ENCODE measurements at regions not wholly inside any gene's neighbourhood (a gene's known extent, or its start where the extent isn't known, plus 50 kb on each side); places are given as distances from the start of the nearest gene placed in this dataset.
"Not testable (repeated sequence)": the region's sequence is repeated elsewhere in the genome, so short reads cannot be mapped to it uniquely, and the experiment has no call there.

DNA sequence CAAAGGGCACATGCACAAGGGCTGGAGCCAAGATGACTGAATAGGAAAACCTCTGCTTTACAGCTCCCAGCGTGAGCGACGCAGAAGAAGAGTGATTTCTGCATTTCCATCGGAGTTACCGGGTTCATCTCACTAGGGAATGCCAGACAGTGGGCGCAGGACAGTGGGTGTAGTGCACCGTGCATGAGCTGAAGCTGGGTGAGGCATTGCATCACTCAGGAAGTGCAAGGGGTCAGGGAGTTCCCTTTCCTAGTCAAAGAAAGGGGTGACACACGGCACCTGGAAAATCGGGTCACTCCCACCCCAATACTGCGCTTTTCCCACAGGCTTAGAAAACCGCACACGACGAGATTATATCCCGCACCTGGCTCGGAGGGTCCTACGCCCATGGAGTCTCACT is 64.5 kb upstream of the HTR1E start:
- H3K36me3 ChIP-seq; H3K9me3 ChIP-seq; H3K4me3 ChIP-seq; intact Hi-C loops (cut with DNase I); DNase-seq (ENCODE audit: low spot score); H3K27me3 ChIP-seq (replicated peaks; ENCODE audit: insufficient read depth); H3K27ac ChIP-seq; H3K4me1 ChIP-seq (replicated peaks): not testable (repeated sequence)
- 88% methylated on average over 16 of the region's 16 CpGs for WGBS

- TF ChIP-seq CTCF (IDR thresholded peaks at IDR 0.05) (no peak), POLR2AphosphoS5 (IDR thresholded peaks at IDR 0.05) (no peak), POLR2A (IDR thresholded peaks at IDR 0.05) (no peak)
- DNase-seq (ENCODE audit: low spot score): no peak
- Histone ChIP-seq H3K27ac (no peak overlapping the region), H3K9me3 (no peaks in the 10 kb centered on the region), H3K36me3 (no peaks in the 10 kb centered on the region), H3K4me1 (replicated peaks) (no peaks in the 10 kb centered on the region), H3K27me3 (replicated peaks; ENCODE audit: insufficient read depth) (no peaks in the 10 kb centered on the region), H3K4me3 (no peak overlapping the region)
- 60% methylated on average over 1 of the region's 1 CpG for WGBS
- intact Hi-C loops (cut with DNase I): no loop called here
Observed at GRCh38 chr6:86871681-86872080, 65.6 kb upstream of the HTR1E start.

GRCh38 chr6:86869500-86869899 is 67.8 kb upstream of the HTR1E start:
- intact Hi-C loops (cut with DNase I): no loop called here
- no peaks in the 10 kb centered on the region for H3K9me3 ChIP-seq
- no peaks in the 10 kb centered on the region for H3K27me3 ChIP-seq (replicated peaks; ENCODE audit: insufficient read depth)
- H3K27ac ChIP-seq: no peak overlapping the region
- no peaks in the 10 kb centered on the region for H3K4me1 ChIP-seq (replicated peaks)
- no peak for DNase-seq (ENCODE audit: low spot score)
- WGBS: 86% methylated on average over 1 of the region's 1 CpG
- TF ChIP-seq CTCF (IDR thresholded peaks at IDR 0.05) (no peak), POLR2A (IDR thresholded peaks at IDR 0.05) (no peak), POLR2AphosphoS5 (IDR thresholded peaks at IDR 0.05) (no peak)
- no peak overlapping the region for H3K4me3 ChIP-seq
- H3K36me3 ChIP-seq: no peaks in the 10 kb centered on the region

GRCh38 chr6:86859513-86859912 is 77.8 kb upstream of the HTR1E start:
- no peak overlapping the region for H3K27ac ChIP-seq

GRCh38 chr6:86858970-86859369 is 78.4 kb upstream of the HTR1E start:
- Histone ChIP-seq H3K4me1 (replicated peaks) (no peaks in the 10 kb centered on the region), H3K4me3 (no peak overlapping the region), H3K9me3 (no peaks in the 10 kb centered on the region), H3K36me3 (no peaks in the 10 kb centered on the region), H3K27ac (no peak overlapping the region), H3K27me3 (replicated peaks; ENCODE audit: insufficient read depth) (no peaks in the 10 kb centered on the region)
- WGBS: 97% methylated on average over 3 of the region's 3 CpGs
- intact Hi-C loops (cut with DNase I): loop anchor here (5.0 kb wide), 1 partner anchor 937 kb away; no protein-coding TSS in a partner anchor
- DNase-seq (ENCODE audit: low spot score): no peak
- TF ChIP-seq POLR2A (IDR thresholded peaks at IDR 0.05) (no peak), CTCF (IDR thresholded peaks at IDR 0.05) (no peak), POLR2AphosphoS5 (IDR thresholded peaks at IDR 0.05) (no peak)

More at GRCh38 chr6:86859513-86859912, 77.8 kb upstream of the HTR1E start:
- Histone ChIP-seq H3K4me1 (replicated peaks) (no peaks in the 10 kb centered on the region), H3K27me3 (replicated peaks; ENCODE audit: insufficient read depth) (no peaks in the 10 kb centered on the region), H3K4me3 (no peak overlapping the region), H3K9me3 (no peaks in the 10 kb centered on the region), H3K36me3 (no peaks in the 10 kb centered on the region)
- no peak for DNase-seq (ENCODE audit: low spot score)
- intact Hi-C loops (cut with DNase I): loop anchor here (5.0 kb wide), 1 partner anchor 937 kb away; no protein-coding TSS in a partner anchor
- TF ChIP-seq CTCF (IDR thresholded peaks at IDR 0.05) (no peak), POLR2AphosphoS5 (IDR thresholded peaks at IDR 0.05) (no peak), POLR2A (IDR thresholded peaks at IDR 0.05) (no peak)

Data from prostate gland (tissue), 2 donors.